SK-N-SH (cell line): ENCODE measurements at regions not wholly inside any gene's neighbourhood (a gene's known extent, or its start where the extent isn't known, plus 50 kb on each side); places are given as distances from the start of the nearest gene placed in this dataset.

Experiments
- CTCF ChIA-PET: fragments of 300-600, 350-600 bp; formaldehyde crosslinking; extraction: SDS; loops from one replicate; lab custom pipeline; 2021; lab: Yijun Ruan, JAX
- POLR2A ChIA-PET: fragments of 350-600 bp; sonication (Branson Sonifier 250); formaldehyde crosslinking; extraction: SDS; loops from one replicate; lab custom pipeline; 2020; ENCODE audit warnings: antibody characterized with exemption, inconsistent platforms; lab: Yijun Ruan, JAX
- DNase-seq: peaks from one replicate; pipeline ENCODE4 v3.0.0; 2012
- H2AFZ ChIP-seq: fragments of 200-600 bp; sonication (generic); 2 replicates; pipeline ENCODE4 v1.8.1; 2016; ENCODE audit warnings: antibody characterized with exemption, mild to moderate bottlenecking, low read depth
- H3F3A ChIP-seq: fragments of 200-600 bp; sonication (generic); replicated peaks from 2 replicates; pipeline ENCODE3; 2016; ENCODE audit warnings: antibody characterized with exemption, mild to moderate bottlenecking; ENCODE audit not compliant: insufficient read depth
- H3K27ac ChIP-seq, 2 experiments: fragments of 200-500 bp in 1 of 2; fragments of 200-600 bp in 1 of 2; sonication (Bioruptor generic) in 1 of 2; sonication (generic), shearing (Covaris generic) in 1 of 2; 2 replicates each; pipeline versions ENCODE4 v1.5.1 to v1.6.1; 2014 to 2016; ENCODE audit warnings: low read depth in 2 of 2, inconsistent platforms in 1 of 2, low read length in 1 of 2, mild to moderate bottlenecking in 1 of 2, mixed read lengths in 1 of 2
- H3K27me3 ChIP-seq: fragments of 200-600 bp; sonication (generic), shearing (Covaris generic); 2 replicates; pipeline ENCODE4 v1.6.1; 2016; ENCODE audit warnings: mixed run types; ENCODE audit not compliant: insufficient read depth
- H3K36me3 ChIP-seq, 2 experiments: fragments of 200-500 bp in 1 of 2; fragments of 200-600 bp in 1 of 2; sonication (Bioruptor generic) in 1 of 2; sonication (generic) in 1 of 2; replicated peaks in 1 of 2; 2 replicates each; pipeline versions ENCODE3 to v1.5.1; 2014 to 2016; ENCODE audit warnings: low read length in 1 of 2, mild to moderate bottlenecking in 1 of 2; ENCODE audit not compliant: insufficient read depth in 2 of 2, control insufficient read depth in 1 of 2
- H3K4me1 ChIP-seq, 2 experiments: fragments of 200-500 bp in 1 of 2; fragments of 200-600 bp in 1 of 2; sonication (Bioruptor generic) in 1 of 2; sonication (generic), shearing (Covaris generic) in 1 of 2; 2 replicates each; pipeline versions ENCODE4 v1.5.1 to v1.6.1; 2014 to 2016; ENCODE audit warnings: low read depth in 1 of 2, low read length in 1 of 2, mixed run types in 1 of 2; ENCODE audit not compliant: insufficient read depth in 2 of 2, control insufficient read depth in 1 of 2
- H3K4me2 ChIP-seq: fragments of 200-600 bp; sonication (generic), shearing (Covaris generic); 2 replicates; pipeline ENCODE4 v1.6.1; 2017; ENCODE audit warnings: mixed run types
- H3K4me3 ChIP-seq, 2 experiments: fragments of 200-500 bp in 1 of 2; fragments of 200-600 bp in 1 of 2; sonication (Bioruptor generic) in 1 of 2; sonication (generic), shearing (Covaris generic) in 1 of 2; 2 replicates each; pipeline versions ENCODE4 v1.5.1 to v1.8.1; 2014 to 2016; ENCODE audit warnings: low read depth in 2 of 2, inconsistent platforms in 1 of 2, low read length in 1 of 2, mild to moderate bottlenecking in 1 of 2, mixed read lengths in 1 of 2, moderate library complexity in 1 of 2
- H3K79me2 ChIP-seq: fragments of 200-600 bp; sonication (generic); 2 replicates; pipeline ENCODE4 v1.8.1; 2017; ENCODE audit warnings: mild to moderate bottlenecking; ENCODE audit not compliant: insufficient read depth
- H3K9ac ChIP-seq: fragments of 200-600 bp; sonication (generic); 2 replicates; pipeline ENCODE4 v1.6.1; 2017; ENCODE audit warnings: mixed run types
- H3K9me2 ChIP-seq: fragments of 200-600 bp; sonication (generic); 2 replicates; pipeline ENCODE4 v1.6.1; 2017; ENCODE audit warnings: mixed run types
- H3K9me3 ChIP-seq: fragments of 200-600 bp; sonication (generic); 2 replicates; pipeline ENCODE4 v1.6.1; 2017; ENCODE audit warnings: mixed run types, mild to moderate bottlenecking, moderate library complexity
- H4K20me1 ChIP-seq: fragments of 200-600 bp; sonication (generic); 2 replicates; pipeline ENCODE4 v1.6.1; 2017; ENCODE audit warnings: mild to moderate bottlenecking, mixed run types; ENCODE audit not compliant: insufficient read depth
- FOXJ3 ChIP-seq: sonication (generic); formaldehyde crosslinking; IDR thresholded peaks from 2 replicates; pipeline ENCODE4 v1.5.1; 2020; ENCODE audit warnings: mild to moderate bottlenecking, missing genetic modification reagents
- MAX ChIP-seq: IDR thresholded peaks from 2 replicates; pipeline ENCODE4 v1.4.0; 2012; ENCODE audit warnings: low read depth
- MXI1 ChIP-seq: IDR thresholded peaks from 2 replicates; pipeline ENCODE4 v1.6.1; 2012; ENCODE audit warnings: mild to moderate bottlenecking, low read depth, low read length, improper control_type of control experiment
- NRF1 ChIP-seq: IDR thresholded peaks from 2 replicates; pipeline ENCODE4 v1.6.1; 2012; ENCODE audit warnings: low read depth, mild to moderate bottlenecking, low read length
- PBX3 ChIP-seq: IDR thresholded peaks from 2 replicates; pipeline ENCODE4; 2012
- POLR2AphosphoS5 ChIP-seq: IDR thresholded peaks from 2 replicates; pipeline ENCODE4 v1.6.1; 2012; ENCODE audit warnings: low read depth, low read length
- SMC3 ChIP-seq: IDR thresholded peaks from 2 replicates; pipeline ENCODE4 v1.6.1; 2012; ENCODE audit warnings: low read depth, low read length, improper control_type of control experiment
- TAF1 ChIP-seq: IDR thresholded peaks from 2 replicates; pipeline ENCODE4 v1.6.1; 2012; ENCODE audit warnings: low read depth, mild to moderate bottlenecking, low read length, moderate library complexity, borderline replicate concordance
- TCF12 ChIP-seq: IDR thresholded peaks from 2 replicates; pipeline ENCODE4 v1.4.0; 2012
- WGBS: methylation state at CpG from one replicate; pipeline ENCODE4 v1.1.6; 2017; ENCODE audit warnings: low lambda C conversion rate; 5-methylcytosine and 5-hydroxymethylcytosine counted together

GRCh38 chr3:124075753-124076152 is 83.8 kb upstream of the ROPN1 start:
- DNase-seq, result no peak
- Histone ChIP-seq H3F3A (peaks cover 4% of the 10 kb centered on the region), H3K4me2 (no peak overlapping the region), H4K20me1 (no peaks in the 10 kb centered on the region), H3K79me2 (peaks cover 18% of the 10 kb centered on the region), H3K9ac (no peak overlapping the region), H3K27me3 (no peaks in the 10 kb centered on the region), H3K27ac (peak overlapping the region in 1 of 2 experiments; percentile 76; a peak in 2 of 4 replicates), H3K36me3 (no peaks in the 10 kb centered on the region), H2AFZ (no peak overlapping the region), H3K9me2 (no peaks in the 10 kb centered on the region), H3K4me3 (no peak overlapping the region), H3K4me1 (peaks cover 0 to 26% of the 10 kb centered on the region in 2 experiments; a peak in 2 of 4 replicates), H3K9me3 (no peaks in the 10 kb centered on the region)
- ChIA-PET POLR2A (interaction anchor here (1.9 kb wide), 1 partner anchor 43 kb away, joined by 10 read pairs; the partner anchor contains the start of gene KALRN), CTCF (interaction anchor here (1.2 to 3.7 kb wide), 4 partner anchors 13 to 227 kb away, joined by 3 to 17 read pairs (median 8); no protein-coding TSS in a partner anchor)
- TF ChIP-seq PBX3 (no peak), FOXJ3 (no peak), POLR2AphosphoS5 (no peak), TCF12 (no peak), MAX (no peak), TAF1 (no peak), NRF1 (no peak)
- 80% methylated on average over 8 of the region's 9 CpGs for WGBS

- Histone ChIP-seq H2AFZ (no peak overlapping the region), H3K79me2 (peaks cover 18% of the 10 kb centered on the region), H3K27me3 (no peaks in the 10 kb centered on the region), H3F3A (peaks cover 4% of the 10 kb centered on the region), H3K4me3 (no peak overlapping the region), H3K27ac (peak overlapping the region in 1 of 2 experiments; percentile 76; a peak in 2 of 4 replicates), H4K20me1 (no peaks in the 10 kb centered on the region), H3K9me2 (no peaks in the 10 kb centered on the region), H3K36me3 (no peaks in the 10 kb centered on the region), H3K4me2 (no peak overlapping the region), H3K4me1 (peaks cover 0 to 26% of the 10 kb centered on the region in 2 experiments; a peak in 2 of 4 replicates), H3K9ac (no peak overlapping the region), H3K9me3 (no peaks in the 10 kb centered on the region)
- 40% methylated on average over 1 of the region's 5 CpGs for WGBS
- CTCF ChIA-PET, result interaction anchor here (0.7 to 3.7 kb wide), 8 partner anchors 13 to 227 kb away, joined by 3 to 17 read pairs (median 4); partner anchors contain the start of gene KALRN
- POLR2A ChIA-PET, result interaction anchor here (1.9 kb wide), 1 partner anchor 43 kb away, joined by 10 read pairs; the partner anchor contains the start of gene KALRN
- TF ChIP-seq SMC3 (no peak), MXI1 (no peak)
- no peak for DNase-seq
Measured at GRCh38 chr3:124076235-124076634, 84.3 kb upstream of the ROPN1 start.
